ENCODE measurements at regions not wholly inside any gene's neighbourhood (a gene's known extent, or its start where the extent isn't known, plus 50 kb on each side); places are given as distances from the start of the nearest gene placed in this dataset.
"Not testable (repeated sequence)": the region's sequence is repeated elsewhere in the genome, so short reads cannot be mapped to it uniquely, and the experiment has no call there.

- not testable (repeated sequence) for DNase-seq
These were observed 173.3 kb downstream of the TMEM121 start for GRCh38 chr14:105699706-105700105.

GRCh38 chr14:105700146-105700545 is 173.8 kb downstream of the TMEM121 start:
- DNase-seq = not testable (repeated sequence)

GRCh38 chr14:105700622-105701288 is 174.4 kb downstream of the TMEM121 start:
- peak; percentile 65 for DNase-seq

- no peak for DNase-seq
These were observed 175.3 kb downstream of the TMEM121 start for GRCh38 chr14:105701456-105702274.

- DNase-seq = no peak
These were observed 176.0 kb downstream of the TMEM121 start for GRCh38 chr14:105702275-105702817.

- not testable (repeated sequence) for DNase-seq
These were observed 176.8 kb downstream of the TMEM121 start for GRCh38 chr14:105703044-105703665.

GRCh38 chr14:105704091-105704490 is 177.7 kb downstream of the TMEM121 start:
- not testable (repeated sequence) for DNase-seq

GRCh38 chr14:105704492-105704891 is 178.1 kb downstream of the TMEM121 start:
- DNase-seq = not testable (repeated sequence)

GRCh38 chr14:105705512-105705861 is 179.1 kb downstream of the TMEM121 start:
- DNase-seq = not testable (repeated sequence)

- peak; percentile 27 for DNase-seq
These were observed 179.7 kb downstream of the TMEM121 start for GRCh38 chr14:105705862-105706700.

- not testable (repeated sequence) for DNase-seq
These were observed 180.3 kb downstream of the TMEM121 start for GRCh38 chr14:105706701-105707019.

GRCh38 chr14:105707099-105707498 is 180.7 kb downstream of the TMEM121 start:
- not testable (repeated sequence) for DNase-seq

GRCh38 chr14:105707723-105708151 is 181.4 kb downstream of the TMEM121 start:
- DNase-seq = not testable (repeated sequence)

- DNase-seq = not testable (repeated sequence)
These were observed 182.1 kb downstream of the TMEM121 start for GRCh38 chr14:105708251-105709134.

GRCh38 chr14:105709281-105710118 is 183.1 kb downstream of the TMEM121 start:
- DNase-seq = no peak

- no peak for DNase-seq
These were observed 184.0 kb downstream of the TMEM121 start for GRCh38 chr14:105710119-105711043.

GRCh38 chr14:105711044-105711620 is 184.7 kb downstream of the TMEM121 start:
- no peak for DNase-seq

- DNase-seq = no peak
These were observed 185.6 kb downstream of the TMEM121 start for GRCh38 chr14:105711841-105712460.
